Mesendoderm (in vitro differentiated cells): ENCODE measurements at regions not wholly inside any gene's neighbourhood (a gene's known extent, or its start where the extent isn't known, plus 50 kb on each side); places are given as distances from the start of the nearest gene placed in this dataset.

Experiments used
- DNase-seq: peaks from one replicate; pipeline ENCODE4 v3.0.0; 2013
- H2AK5ac ChIP-seq: 2 replicates; pipeline ENCODE4 v1.6.1; 2013; ENCODE audit warnings: low read length, inconsistent platforms
- H2BK120ac ChIP-seq: 2 replicates; pipeline ENCODE4 v1.6.1; 2013; ENCODE audit warnings: low read depth, mild to moderate bottlenecking, low read length, moderate library complexity, mixed read lengths
- H2BK15ac ChIP-seq: replicated peaks from 2 replicates; pipeline ENCODE4 v1.6.1; 2013; ENCODE audit warnings: low read depth, mild to moderate bottlenecking, moderate library complexity
- H2BK5ac ChIP-seq: 2 replicates; pipeline ENCODE4 v1.6.1; 2013; ENCODE audit warnings: low read length, inconsistent platforms
- H3K18ac ChIP-seq: 2 replicates; pipeline ENCODE4 v1.6.1; 2013; ENCODE audit warnings: mild to moderate bottlenecking, low read length, mixed read lengths
- H3K23ac ChIP-seq: one replicate; pipeline ENCODE4 v1.6.1; 2013; ENCODE audit warnings: low read length
- H3K27ac ChIP-seq: 2 replicates; pipeline ENCODE4 v1.5.1; 2013; ENCODE audit warnings: low read depth, mild to moderate bottlenecking, inconsistent platforms, low read length, moderate library complexity
- H3K27me3 ChIP-seq: 2 replicates; pipeline ENCODE4 v1.6.1; 2013; ENCODE audit warnings: low read length, control low read depth, mild to moderate bottlenecking, inconsistent platforms; ENCODE audit not compliant: insufficient read depth, poor library complexity
- H3K36me3 ChIP-seq: 2 replicates; pipeline ENCODE4 v1.6.1; 2013; ENCODE audit warnings: low read length, inconsistent platforms; ENCODE audit not compliant: control insufficient read depth, insufficient read depth
- H3K4ac ChIP-seq: one replicate; pipeline ENCODE4 v1.6.1; 2013; ENCODE audit warnings: low read depth, mild to moderate bottlenecking, low read length, moderate library complexity
- H3K4me1 ChIP-seq: 2 replicates; pipeline ENCODE4 v1.6.1; 2013; ENCODE audit warnings: low read depth, low read length, inconsistent platforms; ENCODE audit not compliant: control insufficient read depth
- H3K4me2 ChIP-seq: 2 replicates; pipeline ENCODE4 v1.6.1; 2013; ENCODE audit warnings: low read length
- H3K4me3 ChIP-seq: 2 replicates; pipeline ENCODE4 v1.5.1; 2013; ENCODE audit warnings: mild to moderate bottlenecking, low read length
- H3K56ac ChIP-seq: one replicate; pipeline ENCODE4 v1.6.1; 2013; ENCODE audit warnings: low read length
- H3K79me1 ChIP-seq: 2 replicates; pipeline ENCODE4 v1.6.1; 2013; ENCODE audit warnings: low read length, inconsistent platforms
- H3K79me2 ChIP-seq: 2 replicates; pipeline ENCODE4 v1.6.1; 2013; ENCODE audit warnings: mild to moderate bottlenecking, low read length; ENCODE audit not compliant: control insufficient read depth, insufficient read depth
- H3K9ac ChIP-seq: 2 replicates; pipeline ENCODE4 v1.6.1; 2013; ENCODE audit warnings: low read length, inconsistent platforms
- H4K5ac ChIP-seq: one replicate; pipeline ENCODE4 v1.6.1; 2013; ENCODE audit warnings: low read length
- H4K8ac ChIP-seq: one replicate; pipeline ENCODE4 v1.6.1; 2013; ENCODE audit warnings: low read depth, mild to moderate bottlenecking, control low read depth, low read length, moderate library complexity
- WGBS: extraction: QIAGEN DNeasy Blood & Tissue Kit; methylation state at CpG from one replicate; pipeline ENCODE4 v1.1.7; 2013; ENCODE audit warnings: low lambda C conversion rate, missing lambda C conversion rate; ENCODE audit not compliant: insufficient coverage; ENCODE audit errors: extremely low coverage; 5-methylcytosine and 5-hydroxymethylcytosine counted together

- Histone ChIP-seq H2AK5ac (no peak overlapping the region), H3K4me1 (no peaks in the 10 kb centered on the region), H2BK15ac (no peak overlapping the region), H3K18ac (no peak overlapping the region), H2BK120ac (no peak overlapping the region), H3K79me2 (no peaks in the 10 kb centered on the region), H4K8ac (no peak overlapping the region), H3K56ac (no peak overlapping the region), H3K79me1 (no peaks in the 10 kb centered on the region), H4K5ac (no peak overlapping the region), H3K9ac (no peak overlapping the region), H3K23ac (no peak overlapping the region), H3K27me3 (no peaks in the 10 kb centered on the region), H3K36me3 (no peaks in the 10 kb centered on the region), H3K4me3 (no peak overlapping the region), H2BK5ac (no peak overlapping the region), H3K4ac (no peak overlapping the region), H3K27ac (no peak overlapping the region), H3K4me2 (no peak overlapping the region)
- no CpG with 5 or more reads among the region's 4 CpGs for WGBS
- no peak for DNase-seq
Observed at GRCh38 chr6:155837474-155837873, 381.8 kb upstream of the NOX3 start.

DNA sequence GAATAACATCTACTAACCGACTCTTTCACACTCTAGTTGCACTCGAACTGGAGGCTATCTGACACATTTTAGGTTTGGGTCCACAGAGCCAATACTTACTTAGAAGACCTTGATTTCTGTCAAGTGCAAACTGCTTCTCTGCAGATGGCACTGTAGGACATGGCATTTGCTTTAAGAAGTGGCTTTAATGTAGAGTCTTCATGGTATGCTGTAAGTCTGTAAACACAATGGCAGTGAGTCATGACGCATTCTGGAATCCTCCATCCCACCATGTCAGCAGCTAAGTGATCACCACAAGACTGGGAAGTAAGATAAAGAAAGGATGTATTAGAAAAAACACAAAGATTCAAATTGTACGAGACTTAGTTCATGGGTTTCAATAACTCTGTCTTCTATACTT is 377.0 kb upstream of the NOX3 start:
- H3K23ac ChIP-seq: no peak overlapping the region
- H3K9ac ChIP-seq: no peak overlapping the region
- no peak overlapping the region for H3K56ac ChIP-seq
- no peaks in the 10 kb centered on the region for H3K27me3 ChIP-seq
- H3K27ac ChIP-seq: no peak overlapping the region
- no peak overlapping the region for H3K18ac ChIP-seq
- H4K5ac ChIP-seq: no peak overlapping the region
- no peak overlapping the region for H2BK5ac ChIP-seq
- H3K79me1 ChIP-seq: no peaks in the 10 kb centered on the region
- no CpG with 5 or more reads among the region's 4 CpGs for WGBS
- H3K4ac ChIP-seq: no peak overlapping the region
- H4K8ac ChIP-seq: no peak overlapping the region
- no peak overlapping the region for H3K4me3 ChIP-seq
- no peak overlapping the region for H2BK120ac ChIP-seq
- H3K79me2 ChIP-seq: no peaks in the 10 kb centered on the region
- no peak overlapping the region for H2BK15ac ChIP-seq
- no peak overlapping the region for H3K4me2 ChIP-seq
- DNase-seq: peak; percentile 78
- no peaks in the 10 kb centered on the region for H3K4me1 ChIP-seq
- H2AK5ac ChIP-seq: no peak overlapping the region
- H3K36me3 ChIP-seq: no peaks in the 10 kb centered on the region

GRCh38 chr6:155830531-155830930 is 374.9 kb upstream of the NOX3 start:
- H3K23ac ChIP-seq: no peak overlapping the region
- H3K4ac ChIP-seq: no peak overlapping the region
- no peak overlapping the region for H3K27ac ChIP-seq
- no peak for DNase-seq
- no peak overlapping the region for H2AK5ac ChIP-seq
- no peak overlapping the region for H4K5ac ChIP-seq
- H2BK5ac ChIP-seq: no peak overlapping the region
- H3K27me3 ChIP-seq: no peaks in the 10 kb centered on the region
- H4K8ac ChIP-seq: no peak overlapping the region
- no peak overlapping the region for H3K9ac ChIP-seq
- H2BK15ac ChIP-seq: no peak overlapping the region
- no peak overlapping the region for H3K18ac ChIP-seq
- no peaks in the 10 kb centered on the region for H3K4me1 ChIP-seq
- H3K79me2 ChIP-seq: no peaks in the 10 kb centered on the region
- no peak overlapping the region for H3K4me3 ChIP-seq
- no peaks in the 10 kb centered on the region for H3K36me3 ChIP-seq
- no peaks in the 10 kb centered on the region for H3K79me1 ChIP-seq
- H3K4me2 ChIP-seq: no peak overlapping the region
- no CpG with 5 or more reads among the region's 5 CpGs for WGBS
- no peak overlapping the region for H2BK120ac ChIP-seq
- H3K56ac ChIP-seq: no peak overlapping the region

GRCh38 chr6:155829646-155830045 is 374.0 kb upstream of the NOX3 start:
- no peak overlapping the region for H2BK5ac ChIP-seq
- H3K79me2 ChIP-seq: no peaks in the 10 kb centered on the region
- no peak overlapping the region for H3K56ac ChIP-seq
- DNase-seq: no peak
- no peak overlapping the region for H2BK15ac ChIP-seq
- no peak overlapping the region for H3K18ac ChIP-seq
- H3K79me1 ChIP-seq: no peaks in the 10 kb centered on the region
- no peaks in the 10 kb centered on the region for H3K36me3 ChIP-seq
- H2AK5ac ChIP-seq: no peak overlapping the region
- no peak overlapping the region for H3K4me3 ChIP-seq
- no peak overlapping the region for H4K8ac ChIP-seq
- no peaks in the 10 kb centered on the region for H3K4me1 ChIP-seq
- H3K23ac ChIP-seq: no peak overlapping the region
- H3K9ac ChIP-seq: no peak overlapping the region
- no peak overlapping the region for H4K5ac ChIP-seq
- no peak overlapping the region for H2BK120ac ChIP-seq
- no peak overlapping the region for H3K4ac ChIP-seq
- no peaks in the 10 kb centered on the region for H3K27me3 ChIP-seq
- no CpG with 5 or more reads among the region's 2 CpGs for WGBS
- H3K27ac ChIP-seq: no peak overlapping the region
- no peak overlapping the region for H3K4me2 ChIP-seq

DNA sequence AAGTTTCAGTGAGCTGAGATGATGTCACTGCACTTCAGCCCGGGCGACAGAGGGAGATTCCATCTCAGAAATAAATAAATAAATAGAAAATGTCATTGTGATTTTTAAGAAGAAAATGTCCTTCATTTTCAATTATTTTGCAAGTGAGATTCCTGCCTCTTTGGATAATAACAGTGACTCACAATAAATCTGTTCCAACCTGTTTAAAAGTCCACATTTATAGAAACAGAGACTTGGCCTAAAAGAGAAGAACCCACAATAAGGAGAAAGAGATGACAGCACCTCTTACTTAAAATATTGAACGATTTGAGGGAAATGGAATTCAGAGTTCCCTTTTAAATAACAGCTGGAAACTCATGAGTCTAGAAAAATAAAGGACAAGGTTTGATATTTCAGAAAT is 373.4 kb upstream of the NOX3 start:
- H3K79me1 ChIP-seq: no peaks in the 10 kb centered on the region

DNA sequence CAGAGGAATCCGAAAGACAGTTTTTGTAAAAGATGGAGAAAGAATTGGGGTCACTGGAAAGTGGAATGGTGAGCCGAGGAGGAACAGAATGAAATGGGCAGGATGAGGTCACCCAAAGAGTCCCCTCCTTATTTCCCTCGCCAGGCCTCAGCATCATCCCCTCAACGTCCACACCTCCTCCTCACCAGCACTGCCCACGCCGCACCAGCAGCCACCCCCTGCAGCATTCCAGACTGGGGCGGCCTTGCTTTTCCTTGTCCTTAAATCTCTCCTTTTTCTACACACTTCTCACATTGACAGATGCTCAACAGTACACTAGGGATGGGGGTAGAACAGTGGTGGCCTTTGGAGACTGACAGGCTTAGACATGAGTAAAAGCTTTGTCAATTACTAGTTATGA is 363.1 kb upstream of the NOX3 start:
- no peaks in the 10 kb centered on the region for H3K79me2 ChIP-seq
- H2AK5ac ChIP-seq: no peak overlapping the region
- H3K9ac ChIP-seq: no peak overlapping the region
- no peak overlapping the region for H3K18ac ChIP-seq
- H3K36me3 ChIP-seq: no peaks in the 10 kb centered on the region
- no peak overlapping the region for H3K56ac ChIP-seq
- H3K27me3 ChIP-seq: no peaks in the 10 kb centered on the region
- no peak overlapping the region for H3K27ac ChIP-seq
- no peak overlapping the region for H4K5ac ChIP-seq
- no peak overlapping the region for H3K23ac ChIP-seq
- H3K4me1 ChIP-seq: no peaks in the 10 kb centered on the region
- no peak overlapping the region for H2BK5ac ChIP-seq
- H3K4me3 ChIP-seq: no peak overlapping the region
- H3K4ac ChIP-seq: no peak overlapping the region
- no peak for DNase-seq
- H2BK120ac ChIP-seq: no peak overlapping the region
- WGBS: no CpG with 5 or more reads among the region's 7 CpGs
- no peak overlapping the region for H3K4me2 ChIP-seq
- no peak overlapping the region for H4K8ac ChIP-seq
- H3K79me1 ChIP-seq: no peaks in the 10 kb centered on the region
- no peak overlapping the region for H2BK15ac ChIP-seq

More for the DNA sequence above, 373.4 kb upstream of the NOX3 start:
- Histone ChIP-seq H3K36me3 (no peaks in the 10 kb centered on the region), H3K79me2 (no peaks in the 10 kb centered on the region), H4K5ac (no peak overlapping the region), H3K4me3 (no peak overlapping the region), H3K27me3 (no peaks in the 10 kb centered on the region), H3K9ac (no peak overlapping the region), H2BK15ac (no peak overlapping the region), H4K8ac (no peak overlapping the region), H2AK5ac (no peak overlapping the region), H3K27ac (no peak overlapping the region), H3K23ac (no peak overlapping the region), H3K4me1 (no peaks in the 10 kb centered on the region), H3K56ac (no peak overlapping the region), H2BK5ac (no peak overlapping the region), H3K4ac (no peak overlapping the region), H2BK120ac (no peak overlapping the region), H3K18ac (no peak overlapping the region), H3K4me2 (no peak overlapping the region)
- WGBS: no CpG with 5 or more reads among the region's 3 CpGs
- no peak for DNase-seq
